Esophagus muscularis mucosa (tissue), 4 donors: ENCODE measurements at regions not wholly inside any gene's neighbourhood (a gene's known extent, or its start where the extent isn't known, plus 50 kb on each side); places are given as distances from the start of the nearest gene placed in this dataset.

Source experiments
- DNase-seq: peaks from one replicate; pipeline ENCODE4 v3.0.0-alpha.2; 2017; ENCODE audit errors: extremely low spot score
- H3K27ac ChIP-seq, 4 donors: fragments of 200-600 bp; sonication (generic); replicated peaks in 1 of 4; 1 replicate in 3 of 4; 2 replicates in 1 of 4; pipeline ENCODE4 v1.5.1; 2016 to 2019; ENCODE audit warnings: mild to moderate bottlenecking in 1 of 4
- H3K27me3 ChIP-seq, 4 donors: fragments of 200-600 bp; sonication (generic); one replicate each; pipeline versions ENCODE4 v1.5.1 to v1.6.0; 2016 to 2019
- H3K36me3 ChIP-seq, 4 donors: fragments of 200-600 bp; sonication (generic); one replicate each; pipeline ENCODE4 v1.5.1; 2016 to 2019
- H3K4me1 ChIP-seq, 4 donors: fragments of 200-600 bp; sonication (generic); one replicate each; pipeline ENCODE4 v1.5.1; 2016 to 2019
- H3K4me3 ChIP-seq, 4 donors: fragments of 200-600 bp; sonication (generic); 1 replicate in 2 of 4; 2 replicates in 2 of 4; pipeline ENCODE4 v1.5.1; 2016 to 2019; ENCODE audit warnings: mild to moderate bottlenecking in 4 of 4, moderate library complexity in 1 of 4
- H3K9me3 ChIP-seq, 4 donors: fragments of 200-600 bp; sonication (generic); 1 replicate in 3 of 4; 2 replicates in 1 of 4; pipeline ENCODE4 v1.5.1; 2016 to 2019
- CTCF ChIP-seq, 3 experiments: fragments of 200-600 bp in 2 of 3; fragments of 450-650 bp in 1 of 3; sonication (generic) in 2 of 3; IDR thresholded peaks; one replicate each; pipeline ENCODE4 v1.5.1; 2017 to 2019; ENCODE audit warnings: antibody characterized with exemption in 3 of 3, mild to moderate bottlenecking in 2 of 3, moderate library complexity in 1 of 3
- EP300 ChIP-seq: sonication (generic); formaldehyde crosslinking; IDR thresholded peaks from one replicate; pipeline ENCODE4 v1.6.1; 2017; ENCODE audit warnings: antibody characterized with exemption
- POLR2A ChIP-seq: fragments of 450-650 bp; IDR thresholded peaks from one replicate; pipeline ENCODE4 v1.6.1; 2017; ENCODE audit warnings: antibody characterized with exemption, moderate library complexity, mild to moderate bottlenecking, low read depth
- POLR2AphosphoS5 ChIP-seq, 2 donors: sonication (generic); formaldehyde crosslinking; IDR thresholded peaks; one replicate each; pipeline ENCODE4 v1.6.1; 2017; ENCODE audit warnings: antibody characterized with exemption in 2 of 2
- WGBS: methylation state at CpG from one replicate; pipeline ENCODE4 v1.1.5; 2018; 5-methylcytosine and 5-hydroxymethylcytosine counted together
- intact Hi-C: fragments of 100-400 bp; cut with DNase I; formaldehyde crosslinking; loops from one replicate; pipeline ENCODE4 v1.15.1; 2023

DNA sequence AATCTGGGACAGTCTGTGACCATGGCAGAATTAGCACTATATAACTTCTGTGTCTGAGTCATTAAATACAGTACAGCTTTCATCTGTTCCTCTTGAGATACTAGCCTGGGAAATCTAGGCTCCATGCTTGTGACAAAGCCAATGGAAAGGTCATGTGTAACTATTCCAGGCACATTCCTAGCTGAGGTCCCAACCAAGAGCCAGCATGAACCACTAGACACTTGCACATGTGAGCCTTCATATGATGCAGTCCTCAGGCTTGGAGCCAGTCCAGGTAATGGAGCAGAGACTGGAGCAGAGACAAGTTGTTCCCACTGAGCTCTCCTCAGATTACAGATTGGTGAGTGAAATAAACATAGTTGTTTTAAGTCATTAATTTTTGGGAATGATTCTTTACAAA is 412.4 kb upstream of the ZNF462 start:
- Histone ChIP-seq H3K27ac (no peak overlapping the region), H3K27me3 (no peaks in the 10 kb centered on the region), H3K36me3 (no peaks in the 10 kb centered on the region), H3K4me3 (no peak overlapping the region), H3K4me1 (no peaks in the 10 kb centered on the region), H3K9me3 (no peaks in the 10 kb centered on the region)
- no peak for DNase-seq
- TF ChIP-seq POLR2AphosphoS5 (IDR thresholded peaks at IDR 0.05) (no peak), CTCF (IDR thresholded peaks at IDR 0.05) (no peak), POLR2A (no peak), EP300 (no peak)
- intact Hi-C loops: no loop called here

DNA sequence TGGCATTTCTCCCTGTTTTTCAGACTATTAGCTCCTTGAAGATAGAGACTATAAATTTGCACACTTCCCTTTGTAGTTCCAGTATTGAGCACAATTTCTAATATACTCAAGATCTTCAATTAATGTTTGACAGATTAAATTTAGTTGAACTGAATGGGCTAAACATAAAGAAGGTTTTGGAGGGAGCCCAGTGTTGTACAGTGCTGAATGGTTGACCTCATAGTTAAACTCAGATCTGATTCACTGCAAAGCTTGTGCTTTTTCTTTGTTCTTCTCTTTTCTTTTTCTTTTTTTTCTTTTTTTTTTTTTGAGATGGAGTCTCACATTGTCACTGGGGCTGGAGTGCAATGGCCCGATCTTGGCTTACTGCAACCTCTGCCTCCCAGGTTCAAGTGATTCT is 411.7 kb upstream of the ZNF462 start:
- Histone ChIP-seq H3K9me3 (no peaks in the 10 kb centered on the region), H3K27me3 (no peaks in the 10 kb centered on the region), H3K36me3 (no peaks in the 10 kb centered on the region), H3K4me3 (no peak overlapping the region), H3K27ac (no peak overlapping the region), H3K4me1 (no peaks in the 10 kb centered on the region)
- no peak for TF ChIP-seq CTCF (IDR thresholded peaks at IDR 0.05)
- no peak for TF ChIP-seq EP300
- no peak for TF ChIP-seq POLR2A
- TF ChIP-seq POLR2AphosphoS5 (IDR thresholded peaks at IDR 0.05): no peak
- 89% methylated on average over 1 of the region's 1 CpG for WGBS
- intact Hi-C loops: no loop called here
- no peak for DNase-seq

DNA sequence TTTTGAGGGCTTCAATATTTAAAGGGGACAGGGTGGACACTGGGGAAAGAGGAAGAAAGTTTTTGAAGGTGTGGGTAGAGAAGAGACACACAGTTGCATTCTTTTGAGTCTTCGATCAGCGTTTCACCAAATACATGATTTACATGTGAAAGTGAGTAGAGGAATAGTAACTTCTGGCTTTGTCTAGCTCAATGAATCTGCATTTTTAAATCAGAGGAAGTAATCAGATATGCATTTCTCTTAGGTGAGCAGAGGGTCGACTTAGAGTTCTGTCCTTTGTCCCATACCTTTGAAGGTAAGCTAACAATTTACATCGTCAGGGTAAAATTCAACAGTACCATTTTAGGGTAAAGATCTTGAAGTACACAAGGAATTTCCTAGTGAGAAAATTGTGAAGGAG is 406.4 kb upstream of the ZNF462 start:
- WGBS: 81% methylated on average over 4 of the region's 4 CpGs
- Histone ChIP-seq H3K4me1 (no peaks in the 10 kb centered on the region), H3K36me3 (no peaks in the 10 kb centered on the region), H3K27ac (no peak overlapping the region), H3K9me3 (peaks cover 0 to 17% (median 12%) of the 10 kb centered on the region in 4 donors), H3K27me3 (no peaks in the 10 kb centered on the region), H3K4me3 (no peak overlapping the region)
- no peak for DNase-seq
- no peak for TF ChIP-seq POLR2A
- TF ChIP-seq POLR2AphosphoS5 (IDR thresholded peaks at IDR 0.05): no peak
- no peak for TF ChIP-seq CTCF (IDR thresholded peaks at IDR 0.05)
- no peak for TF ChIP-seq EP300
- intact Hi-C loops: no loop called here

- no peaks in the 10 kb centered on the region for H3K27me3 ChIP-seq
- no peaks in the 10 kb centered on the region for H3K4me1 ChIP-seq
- 60% methylated on average over 8 of the region's 8 CpGs for WGBS
- no peak for DNase-seq
- no peaks in the 10 kb centered on the region for H3K36me3 ChIP-seq
- H3K9me3 ChIP-seq: no peaks in the 10 kb centered on the region
- H3K27ac ChIP-seq: no peak overlapping the region
- intact Hi-C loops: no loop called here
- no peak for TF ChIP-seq POLR2AphosphoS5 (IDR thresholded peaks at IDR 0.05)
- no peak for TF ChIP-seq CTCF (IDR thresholded peaks at IDR 0.05)
- TF ChIP-seq POLR2A: no peak
- TF ChIP-seq EP300: no peak
- no peak overlapping the region for H3K4me3 ChIP-seq
Observed at GRCh38 chr9:106467113-106467864, 395.7 kb upstream of the ZNF462 start.

DNA sequence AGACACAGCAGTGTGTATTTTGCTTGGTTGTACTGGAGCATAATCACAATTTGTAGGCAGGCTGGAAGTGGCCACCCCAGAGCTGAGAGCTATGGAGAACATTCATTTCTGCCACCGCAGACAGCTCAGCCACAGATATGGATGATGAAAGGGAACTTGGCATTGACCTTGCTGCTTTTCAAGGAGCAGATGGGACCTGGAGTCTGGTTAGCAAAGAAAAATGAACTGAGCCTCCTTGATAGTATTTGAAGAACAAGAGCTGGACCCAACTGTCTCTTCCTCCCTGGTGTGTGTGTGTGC is 395.2 kb upstream of the ZNF462 start:
- WGBS: 67% methylated on average over 1 of the region's 1 CpG
- TF ChIP-seq CTCF (IDR thresholded peaks at IDR 0.05) (no peak), POLR2AphosphoS5 (IDR thresholded peaks at IDR 0.05) (no peak), POLR2A (no peak), EP300 (no peak)
- intact Hi-C loops: no loop called here
- Histone ChIP-seq H3K36me3 (no peaks in the 10 kb centered on the region), H3K27ac (no peak overlapping the region), H3K9me3 (no peaks in the 10 kb centered on the region), H3K4me3 (no peak overlapping the region), H3K4me1 (no peaks in the 10 kb centered on the region), H3K27me3 (no peaks in the 10 kb centered on the region)
- no peak for DNase-seq
